HG03108 (cell line): ENCODE measurements at regions not wholly inside any gene's neighbourhood (a gene's known extent, or its start where the extent isn't known, plus 50 kb on each side); places are given as distances from the start of the nearest gene placed in this dataset.
"Not testable (repeated sequence)": the region's sequence is repeated elsewhere in the genome, so short reads cannot be mapped to it uniquely, and the experiment has no call there.

Experiments
- ATAC-seq: cut with Tn5 transposase; IDR thresholded peaks from one replicate; pipeline ENCODE4 v1.9.1; 2021; ENCODE audit warnings: moderate library complexity; ENCODE audit not compliant: unreplicated experiment

GRCh38 chr1:169044971-169045370, 61.5 kb upstream of the ATP1B1 start:
- ATAC-seq: peak; percentile 53

GRCh38 chr1:169046671-169047070, 59.8 kb upstream of the ATP1B1 start:
- no peak for ATAC-seq

DNA sequence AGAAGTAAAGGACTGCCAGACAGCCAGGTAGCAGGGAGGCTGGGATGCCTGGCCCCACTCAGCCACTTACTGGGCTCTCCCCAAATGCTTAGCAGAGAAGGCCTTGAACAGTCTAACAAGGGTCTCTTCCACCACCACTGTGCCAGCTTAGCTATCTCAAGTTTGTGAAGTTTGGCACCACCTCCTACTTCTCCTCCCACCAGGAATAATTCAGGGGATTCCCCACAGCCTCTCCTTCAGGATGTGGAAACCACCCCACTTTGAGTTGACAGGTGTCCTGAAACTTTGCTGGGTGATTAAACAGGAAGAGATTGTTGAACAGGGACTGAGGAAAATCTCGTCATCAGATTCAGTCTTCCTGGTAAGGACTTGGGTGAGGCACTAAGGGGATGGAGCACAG, 59.4 kb upstream of the ATP1B1 start:
- no peak for ATAC-seq

GRCh38 chr1:169048043-169048442, 58.4 kb upstream of the ATP1B1 start:
- ATAC-seq: no peak

DNA sequence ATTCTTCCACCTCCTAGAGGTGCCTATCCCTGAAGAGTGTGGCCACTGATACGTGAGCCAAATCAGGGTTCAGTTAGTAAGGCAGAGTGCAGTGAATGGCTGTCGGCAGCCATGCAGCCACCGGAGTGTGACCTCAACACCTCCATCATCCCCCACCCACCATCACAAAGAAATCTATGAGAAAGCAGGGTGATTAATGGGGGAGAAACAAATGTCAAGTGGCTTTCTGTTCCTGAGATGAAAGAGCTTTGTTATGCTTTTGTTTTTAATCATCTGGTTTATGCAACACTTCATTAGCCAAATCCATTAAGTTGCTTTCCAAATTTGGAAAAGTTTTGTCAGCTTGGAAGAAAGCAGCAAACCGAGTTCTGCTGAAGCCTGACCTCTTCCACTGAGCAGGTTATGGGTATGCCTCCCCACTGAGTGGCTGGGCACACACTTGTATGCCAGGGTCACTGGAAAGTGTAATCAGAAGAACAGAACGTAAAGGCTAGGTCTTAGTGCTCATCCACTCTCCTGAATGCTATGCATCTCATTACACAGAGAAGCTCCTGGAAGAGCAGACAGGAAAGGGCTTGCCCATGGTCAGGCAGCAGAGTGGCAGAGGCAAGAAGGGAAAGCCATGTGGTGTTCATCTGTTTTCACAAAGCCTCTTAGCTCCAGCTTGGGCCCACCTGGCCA, 57.1 kb upstream of the ATP1B1 start:
- ATAC-seq: no peak

GRCh38 chr1:169051171-169051570, 55.3 kb upstream of the ATP1B1 start:
- ATAC-seq: no peak

DNA sequence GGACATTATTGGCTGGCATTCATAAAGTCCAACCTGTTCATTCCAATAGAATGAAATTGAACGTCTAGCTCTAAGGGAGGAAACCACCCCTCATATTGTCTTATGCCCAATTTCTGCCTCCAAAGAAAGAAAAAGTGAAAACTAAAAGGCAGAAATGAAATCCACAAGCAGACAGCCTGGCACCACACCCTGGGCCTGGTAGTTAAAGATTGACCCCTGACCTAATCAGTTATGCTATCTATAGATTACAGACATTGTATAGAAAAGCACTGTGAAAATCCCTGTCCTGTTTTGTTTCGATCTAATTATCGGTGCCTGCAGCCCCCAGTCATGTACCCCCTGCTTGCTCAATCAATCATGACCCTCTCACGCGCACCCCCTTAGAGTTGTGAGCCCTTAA, 54.3 kb upstream of the ATP1B1 start:
- ATAC-seq: not testable (repeated sequence)

GRCh38 chr1:169052727-169053126, 53.8 kb upstream of the ATP1B1 start:
- no peak for ATAC-seq

GRCh38 chr1:169053196-169053595, 53.3 kb upstream of the ATP1B1 start:
- ATAC-seq: no peak
